ENCODE measurements at regions not wholly inside any gene's neighbourhood (a gene's known extent, or its start where the extent isn't known, plus 50 kb on each side); places are given as distances from the start of the nearest gene placed in this dataset.

- no peak for TF ChIP-seq ZNF462 (CRISPR knock-in tag; IDR thresholded peaks at IDR 0.05)
- TF ChIP-seq EZH2phosphoT487 (IDR thresholded peaks at IDR 0.05; ENCODE audit: unreplicated experiment) = no peak
- TF ChIP-seq ZNF331 (CRISPR knock-in tag; IDR thresholded peaks at IDR 0.05; ENCODE audit: low read depth) = no peak
- TF ChIP-seq CREB1 (CRISPR knock-in tag; IDR thresholded peaks at IDR 0.05; ENCODE audit: low read depth) = no peak
Observed at GRCh38 chr17:13884347-13884746, 185.0 kb upstream of the COX10 start (continued).

- Mint-ChIP-seq H3K4me1 (no peaks in the 10 kb centered on the region), H3K9me3 (peaks cover 7% of the 10 kb centered on the region; the same call in 2 of the 3 replicates), H3K27ac (no peak overlapping the region), H3K27me3 (ENCODE audit: insufficient read depth, low read depth, poor library complexity) (no peaks in the 10 kb centered on the region), H3K4me3 (no peak overlapping the region), H3K36me3 (ENCODE audit: low read depth) (no peaks in the 10 kb centered on the region; the same call in 2 of the 3 replicates)
- Histone ChIP-seq H3K4me1 (ENCODE audit: insufficient read depth) (no peaks in the 10 kb centered on the region), H3K9me2 (ENCODE audit: insufficient read depth) (no peaks in the 10 kb centered on the region), H4K20me1 (replicated peaks; ENCODE audit: insufficient read depth) (no peaks in the 10 kb centered on the region), H3K27me3 (ENCODE audit: insufficient read depth) (no peaks in the 10 kb centered on the region), H3K36me3 (ENCODE audit: insufficient read depth) (no peaks in the 10 kb centered on the region), H3K4me2 (no peak overlapping the region), H3K27ac (ENCODE audit: low read depth) (no peak overlapping the region), H3K79me2 (replicated peaks; ENCODE audit: insufficient read depth) (no peaks in the 10 kb centered on the region), H2AFZ (no peak overlapping the region), H3K4me3 (no peak overlapping the region), H3F3A (replicated peaks; ENCODE audit: low read depth) (no peaks in the 10 kb centered on the region)
- no peak for DNase-seq (ENCODE audit: low spot score)
- no peak for ATAC-seq
- TF ChIP-seq REST (IDR thresholded peaks at IDR 0.05; ENCODE audit: unreplicated experiment) (no peak), ZNF114 (CRISPR knock-in tag; IDR thresholded peaks at IDR 0.05) (no peak), STAT1 (IDR thresholded peaks at IDR 0.05; ENCODE audit: unreplicated experiment) (no peak), ZNF462 (CRISPR knock-in tag; IDR thresholded peaks at IDR 0.05) (no peak)
Observed at GRCh38 chr17:13885550-13885949, 183.8 kb upstream of the COX10 start.

Data from GM23338 (cell line).